GM12878 (cell line): ENCODE measurements at regions not wholly inside any gene's neighbourhood (a gene's known extent, or its start where the extent isn't known, plus 50 kb on each side); places are given as distances from the start of the nearest gene placed in this dataset.

ENCODE experiments used
- ATAC-seq: fragments of 200-7000 bp; cut with Tn5 transposase; 3 replicates; pipeline ENCODE4 v1.9.1; 2020; ENCODE audit warnings: mild to moderate bottlenecking, moderate library complexity
- BruUV-seq: library from RNA; stranded (reverse); fragments of 400-500 nt; replicated peaks from 2 replicates; lab custom pipeline; 2021; lab: Mats Ljungman, UMichigan
- CTCF ChIA-PET: fragments of 300-600 bp; sonication (Branson Sonifier 250); formaldehyde crosslinking; extraction: SDS; loops from one replicate; lab custom pipeline; 2021; ENCODE audit warnings: inconsistent platforms; lab: Yijun Ruan, JAX
- POLR2A ChIA-PET: fragments of 350-600 bp; formaldehyde crosslinking; extraction: SDS; loops from one replicate; lab custom pipeline; 2021; ENCODE audit warnings: inconsistent platforms; lab: Charles Lee
- RAD21 ChIA-PET: fragments of 300-600 bp; sonication (Branson Sonifier 250); formaldehyde crosslinking; loops from one replicate; lab custom pipeline; 2023; ENCODE audit warnings: antibody characterized with exemption; ENCODE audit not compliant: unreplicated experiment; lab: Charles Lee
- SMC1A ChIA-PET: fragments of 300-600 bp; sonication (Branson Sonifier 250); formaldehyde crosslinking; loops from one replicate; lab custom pipeline; 2023; ENCODE audit not compliant: unreplicated experiment, uncharacterized antibody; lab: Charles Lee
- DNase-seq: peaks from one replicate; pipeline ENCODE4 v3.0.0-alpha.2; 2011; ENCODE audit warnings: low read depth, low spot score
- FAIRE-seq: peaks from 3 replicates; lab custom pipeline; 2011; peaks lifted over from hg19 to GRCh38; lab: Jason Lieb, UNC
- H2AFZ ChIP-seq: 2 replicates; pipeline ENCODE4 v1.6.0; 2011; ENCODE audit warnings: low read depth, low read length, control low read depth; ENCODE audit not compliant: control insufficient read depth
- H3K27ac ChIP-seq: 2 replicates; pipeline ENCODE4 v1.5.1; 2011; ENCODE audit warnings: control low read depth; ENCODE audit not compliant: control insufficient read depth, insufficient read depth
- H3K27me3 ChIP-seq, 2 experiments: replicated peaks in 1 of 2; 2 replicates each; pipeline versions ENCODE4 v1.6.0 to v1.6.1; 2011; ENCODE audit warnings: low read length in 1 of 2; ENCODE audit not compliant: control insufficient read depth in 2 of 2, insufficient read depth in 2 of 2
- H3K36me3 ChIP-seq, 2 experiments: 2 replicates each; pipeline ENCODE4 v1.5.1; 2011; ENCODE audit warnings: low read length in 1 of 2; ENCODE audit not compliant: control insufficient read depth in 2 of 2, insufficient read depth in 2 of 2
- H3K4me1 ChIP-seq: 2 replicates; pipeline ENCODE4 v1.6.1; 2011; ENCODE audit warnings: mild to moderate bottlenecking, low read length, moderate library complexity, mixed read lengths; ENCODE audit not compliant: control insufficient read depth, insufficient read depth
- H3K4me2 ChIP-seq: 2 replicates; pipeline ENCODE4 v1.6.0; 2011; ENCODE audit warnings: control low read depth; ENCODE audit not compliant: control insufficient read depth, insufficient read depth
- H3K4me3 ChIP-seq: fragments of 200-600 bp; sonication (generic); 2 replicates; pipeline ENCODE4 v1.5.1; 2016
- H3K79me2 ChIP-seq: 2 replicates; pipeline ENCODE4 v1.6.0; 2011; ENCODE audit warnings: low read length; ENCODE audit not compliant: control insufficient read depth, insufficient read depth
- H3K9ac ChIP-seq: 2 replicates; pipeline ENCODE4 v1.8.0; 2011; ENCODE audit warnings: low read length, control low read depth, mixed read lengths; ENCODE audit not compliant: control insufficient read depth, insufficient read depth
- H3K9me3 ChIP-seq: replicated peaks from 3 replicates; pipeline ENCODE4 v1.5.1; 2011; ENCODE audit warnings: mild to moderate bottlenecking, low read length; ENCODE audit not compliant: control insufficient read depth, insufficient read depth
- H4K20me1 ChIP-seq: 2 replicates; pipeline ENCODE4 v1.6.0; 2011; ENCODE audit not compliant: control insufficient read depth, insufficient read depth
- IKZF2 ChIP-seq, 2 experiments: fragments of 450-650 bp; IDR thresholded peaks; 2 replicates each; pipeline ENCODE4 v1.6.1; 2017; ENCODE audit warnings: mild to moderate bottlenecking in 2 of 2, moderate library complexity in 2 of 2
- NFIC ChIP-seq: IDR thresholded peaks from 2 replicates; pipeline ENCODE4 v1.6.1; 2012; ENCODE audit warnings: low read depth, mild to moderate bottlenecking, inconsistent platforms, low read length, moderate library complexity
- RAD51 ChIP-seq: fragments of 450-650 bp; IDR thresholded peaks from 2 replicates; pipeline ENCODE4 v1.6.1; 2016; ENCODE audit warnings: moderate library complexity, mild to moderate bottlenecking, inconsistent platforms
- SMAD5 ChIP-seq: IDR thresholded peaks from 2 replicates; pipeline ENCODE4 v1.6.1; 2016; ENCODE audit warnings: antibody characterized with exemption, low read depth
- SP1 ChIP-seq: IDR thresholded peaks from one replicate; pipeline ENCODE4 v1.6.1; 2011; ENCODE audit warnings: low read depth, low read length
- STAT3 ChIP-seq: IDR thresholded peaks from 2 replicates; pipeline ENCODE4 v1.6.1; 2011; ENCODE audit warnings: low read depth, low read length, improper control_type of control experiment
- TBL1XR1 ChIP-seq: IDR thresholded peaks from 2 replicates; pipeline ENCODE4 v1.6.1; 2012; ENCODE audit warnings: low read depth, low read length, improper control_type of control experiment
- WGBS: methylation state at CpG from one replicate; pipeline ENCODE4 v1.1.6; 2016; ENCODE audit warnings: low lambda C conversion rate; ENCODE audit not compliant: insufficient replicate concordance, insufficient coverage; ENCODE audit errors: missing lambda C conversion rate; 5-methylcytosine and 5-hydroxymethylcytosine counted together
- in situ Hi-C: fragments of 300-500 bp; cut with MboI; formaldehyde crosslinking; loops from 9 replicates; pipeline ENCODE4 v1.14.3; 2018; ENCODE audit warnings: mixed read lengths
- intact Hi-C: fragments of 100-400 bp; cut with micrococcal nuclease; formaldehyde crosslinking; loops from one replicate; pipeline ENCODE4 v1.14.2; 2022; ENCODE audit not compliant: unreplicated experiment
- TF ChIP-seq, protein P1 (sequence below): fragments of 450-650 bp; IDR thresholded peaks from 2 replicates; pipeline ENCODE4 v1.6.1; 2017; ENCODE audit warnings: antibody characterized with exemption, mild to moderate bottlenecking, moderate library complexity
- TF ChIP-seq, protein P2 (sequence below): fragments of 450-650 bp; IDR thresholded peaks from 2 replicates; pipeline ENCODE4 v1.6.1; 2017; ENCODE audit warnings: mild to moderate bottlenecking
- TF ChIP-seq, protein P3 (sequence below): fragments of 450-650 bp; IDR thresholded peaks from 2 replicates; pipeline ENCODE4 v1.6.1; 2017; ENCODE audit warnings: mild to moderate bottlenecking, moderate library complexity
- TF ChIP-seq, protein P4 (sequence below): fragments of 450-650 bp; IDR thresholded peaks from 2 replicates; pipeline ENCODE4 v1.6.1; 2018; ENCODE audit warnings: mild to moderate bottlenecking, low read depth, moderate library complexity; ENCODE audit not compliant: partially characterized antibody
- TF ChIP-seq, protein P5 (sequence below): IDR thresholded peaks from 2 replicates; pipeline ENCODE4 v1.6.1; 2012; ENCODE audit warnings: low read depth, low read length, improper control_type of control experiment

DNA sequence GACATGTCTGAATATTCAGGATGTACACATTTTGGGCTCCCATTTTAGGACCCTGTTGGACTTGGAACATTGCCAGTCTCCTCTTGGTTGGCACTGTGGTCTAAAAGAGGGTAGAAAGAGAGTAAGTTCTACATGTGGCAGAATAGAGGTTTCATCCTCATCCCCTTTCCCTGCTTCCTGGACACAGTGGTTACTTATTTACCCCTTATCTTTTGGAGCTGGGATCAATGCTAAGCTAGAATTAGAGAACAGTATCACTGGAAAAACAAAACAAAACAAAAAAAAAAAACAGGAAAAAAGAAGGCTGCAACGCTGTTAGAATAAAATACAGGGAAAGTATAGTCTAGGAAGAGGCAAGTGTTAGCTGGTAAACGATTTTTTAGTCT lies 790.6 kb downstream of the MAFB start:
- H3K4me2 ChIP-seq, result no peak overlapping the region
- no peaks in the 10 kb centered on the region for H4K20me1 ChIP-seq
- WGBS, result 0% methylated on average over 2 of the region's 2 CpGs
- BruUV-seq, result no TSS peak
- no peak overlapping the region for H3K27ac ChIP-seq
- ATAC-seq (no peak), DNase-seq (no peak), FAIRE-seq (no peak)
- no peak overlapping the region for H2AFZ ChIP-seq
- intact Hi-C loops, result no loop called here
- CTCF ChIA-PET, result interaction anchor here (1.3 kb wide), 1 partner anchor 24 kb away, joined by 5 read pairs; no protein-coding TSS in a partner anchor
- RAD21 ChIA-PET, result no interaction called here
- H3K9ac ChIP-seq, result no peak overlapping the region
- in situ Hi-C loops, result no loop called here
- no peaks in the 10 kb centered on the region for H3K27me3 ChIP-seq
- H3K4me1 ChIP-seq, result no peaks in the 10 kb centered on the region
- POLR2A ChIA-PET, result no interaction called here
- no peaks in the 10 kb centered on the region for H3K9me3 ChIP-seq
- H3K79me2 ChIP-seq, result no peaks in the 10 kb centered on the region
- SMC1A ChIA-PET, result interaction anchor here (0.7 kb wide), 1 partner anchor 564 kb away, joined by 3 read pairs; no protein-coding TSS in a partner anchor
- no peak overlapping the region for H3K4me3 ChIP-seq
- H3K36me3 ChIP-seq, result no peaks in the 10 kb centered on the region
- TF ChIP-seq SP1 (no peak), TBL1XR1 (no peak), STAT3 (no peak), RAD51 (no peak), IKZF2 (IDR thresholded peaks at IDR 0.05) (no peak), NFIC (no peak), SMAD5 (no peak)
- TF ChIP-seq, protein P1, sequence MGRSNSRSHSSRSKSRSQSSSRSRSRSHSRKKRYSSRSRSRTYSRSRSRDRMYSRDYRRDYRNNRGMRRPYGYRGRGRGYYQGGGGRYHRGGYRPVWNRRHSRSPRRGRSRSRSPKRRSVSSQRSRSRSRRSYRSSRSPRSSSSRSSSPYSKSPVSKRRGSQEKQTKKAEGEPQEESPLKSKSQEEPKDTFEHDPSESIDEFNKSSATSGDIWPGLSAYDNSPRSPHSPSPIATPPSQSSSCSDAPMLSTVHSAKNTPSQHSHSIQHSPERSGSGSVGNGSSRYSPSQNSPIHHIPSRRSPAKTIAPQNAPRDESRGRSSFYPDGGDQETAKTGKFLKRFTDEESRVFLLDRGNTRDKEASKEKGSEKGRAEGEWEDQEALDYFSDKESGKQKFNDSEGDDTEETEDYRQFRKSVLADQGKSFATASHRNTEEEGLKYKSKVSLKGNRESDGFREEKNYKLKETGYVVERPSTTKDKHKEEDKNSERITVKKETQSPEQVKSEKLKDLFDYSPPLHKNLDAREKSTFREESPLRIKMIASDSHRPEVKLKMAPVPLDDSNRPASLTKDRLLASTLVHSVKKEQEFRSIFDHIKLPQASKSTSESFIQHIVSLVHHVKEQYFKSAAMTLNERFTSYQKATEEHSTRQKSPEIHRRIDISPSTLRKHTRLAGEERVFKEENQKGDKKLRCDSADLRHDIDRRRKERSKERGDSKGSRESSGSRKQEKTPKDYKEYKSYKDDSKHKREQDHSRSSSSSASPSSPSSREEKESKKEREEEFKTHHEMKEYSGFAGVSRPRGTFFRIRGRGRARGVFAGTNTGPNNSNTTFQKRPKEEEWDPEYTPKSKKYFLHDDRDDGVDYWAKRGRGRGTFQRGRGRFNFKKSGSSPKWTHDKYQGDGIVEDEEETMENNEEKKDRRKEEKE, result no peak
- TF ChIP-seq, protein P2, sequence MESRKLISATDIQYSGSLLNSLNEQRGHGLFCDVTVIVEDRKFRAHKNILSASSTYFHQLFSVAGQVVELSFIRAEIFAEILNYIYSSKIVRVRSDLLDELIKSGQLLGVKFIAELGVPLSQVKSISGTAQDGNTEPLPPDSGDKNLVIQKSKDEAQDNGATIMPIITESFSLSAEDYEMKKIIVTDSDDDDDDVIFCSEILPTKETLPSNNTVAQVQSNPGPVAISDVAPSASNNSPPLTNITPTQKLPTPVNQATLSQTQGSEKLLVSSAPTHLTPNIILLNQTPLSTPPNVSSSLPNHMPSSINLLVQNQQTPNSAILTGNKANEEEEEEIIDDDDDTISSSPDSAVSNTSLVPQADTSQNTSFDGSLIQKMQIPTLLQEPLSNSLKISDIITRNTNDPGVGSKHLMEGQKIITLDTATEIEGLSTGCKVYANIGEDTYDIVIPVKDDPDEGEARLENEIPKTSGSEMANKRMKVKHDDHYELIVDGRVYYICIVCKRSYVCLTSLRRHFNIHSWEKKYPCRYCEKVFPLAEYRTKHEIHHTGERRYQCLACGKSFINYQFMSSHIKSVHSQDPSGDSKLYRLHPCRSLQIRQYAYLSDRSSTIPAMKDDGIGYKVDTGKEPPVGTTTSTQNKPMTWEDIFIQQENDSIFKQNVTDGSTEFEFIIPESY, result no peak
- TF ChIP-seq, protein P3, sequence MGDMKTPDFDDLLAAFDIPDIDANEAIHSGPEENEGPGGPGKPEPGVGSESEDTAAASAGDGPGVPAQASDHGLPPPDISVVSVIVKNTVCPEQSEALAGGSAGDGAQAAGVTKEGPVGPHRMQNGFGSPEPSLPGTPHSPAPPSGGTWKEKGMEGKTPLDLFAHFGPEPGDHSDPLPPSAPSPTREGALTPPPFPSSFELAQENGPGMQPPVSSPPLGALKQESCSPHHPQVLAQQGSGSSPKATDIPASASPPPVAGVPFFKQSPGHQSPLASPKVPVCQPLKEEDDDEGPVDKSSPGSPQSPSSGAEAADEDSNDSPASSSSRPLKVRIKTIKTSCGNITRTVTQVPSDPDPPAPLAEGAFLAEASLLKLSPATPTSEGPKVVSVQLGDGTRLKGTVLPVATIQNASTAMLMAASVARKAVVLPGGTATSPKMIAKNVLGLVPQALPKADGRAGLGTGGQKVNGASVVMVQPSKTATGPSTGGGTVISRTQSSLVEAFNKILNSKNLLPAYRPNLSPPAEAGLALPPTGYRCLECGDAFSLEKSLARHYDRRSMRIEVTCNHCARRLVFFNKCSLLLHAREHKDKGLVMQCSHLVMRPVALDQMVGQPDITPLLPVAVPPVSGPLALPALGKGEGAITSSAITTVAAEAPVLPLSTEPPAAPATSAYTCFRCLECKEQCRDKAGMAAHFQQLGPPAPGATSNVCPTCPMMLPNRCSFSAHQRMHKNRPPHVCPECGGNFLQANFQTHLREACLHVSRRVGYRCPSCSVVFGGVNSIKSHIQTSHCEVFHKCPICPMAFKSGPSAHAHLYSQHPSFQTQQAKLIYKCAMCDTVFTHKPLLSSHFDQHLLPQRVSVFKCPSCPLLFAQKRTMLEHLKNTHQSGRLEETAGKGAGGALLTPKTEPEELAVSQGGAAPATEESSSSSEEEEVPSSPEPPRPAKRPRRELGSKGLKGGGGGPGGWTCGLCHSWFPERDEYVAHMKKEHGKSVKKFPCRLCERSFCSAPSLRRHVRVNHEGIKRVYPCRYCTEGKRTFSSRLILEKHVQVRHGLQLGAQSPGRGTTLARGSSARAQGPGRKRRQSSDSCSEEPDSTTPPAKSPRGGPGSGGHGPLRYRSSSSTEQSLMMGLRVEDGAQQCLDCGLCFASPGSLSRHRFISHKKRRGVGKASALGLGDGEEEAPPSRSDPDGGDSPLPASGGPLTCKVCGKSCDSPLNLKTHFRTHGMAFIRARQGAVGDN, result no peak
- TF ChIP-seq, protein P4, sequence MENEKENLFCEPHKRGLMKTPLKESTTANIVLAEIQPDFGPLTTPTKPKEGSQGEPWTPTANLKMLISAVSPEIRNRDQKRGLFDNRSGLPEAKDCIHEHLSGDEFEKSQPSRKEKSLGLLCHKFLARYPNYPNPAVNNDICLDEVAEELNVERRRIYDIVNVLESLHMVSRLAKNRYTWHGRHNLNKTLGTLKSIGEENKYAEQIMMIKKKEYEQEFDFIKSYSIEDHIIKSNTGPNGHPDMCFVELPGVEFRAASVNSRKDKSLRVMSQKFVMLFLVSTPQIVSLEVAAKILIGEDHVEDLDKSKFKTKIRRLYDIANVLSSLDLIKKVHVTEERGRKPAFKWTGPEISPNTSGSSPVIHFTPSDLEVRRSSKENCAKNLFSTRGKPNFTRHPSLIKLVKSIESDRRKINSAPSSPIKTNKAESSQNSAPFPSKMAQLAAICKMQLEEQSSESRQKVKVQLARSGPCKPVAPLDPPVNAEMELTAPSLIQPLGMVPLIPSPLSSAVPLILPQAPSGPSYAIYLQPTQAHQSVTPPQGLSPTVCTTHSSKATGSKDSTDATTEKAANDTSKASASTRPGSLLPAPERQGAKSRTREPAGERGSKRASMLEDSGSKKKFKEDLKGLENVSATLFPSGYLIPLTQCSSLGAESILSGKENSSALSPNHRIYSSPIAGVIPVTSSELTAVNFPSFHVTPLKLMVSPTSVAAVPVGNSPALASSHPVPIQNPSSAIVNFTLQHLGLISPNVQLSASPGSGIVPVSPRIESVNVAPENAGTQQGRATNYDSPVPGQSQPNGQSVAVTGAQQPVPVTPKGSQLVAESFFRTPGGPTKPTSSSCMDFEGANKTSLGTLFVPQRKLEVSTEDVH, result no peak
- TF ChIP-seq, protein P5, sequence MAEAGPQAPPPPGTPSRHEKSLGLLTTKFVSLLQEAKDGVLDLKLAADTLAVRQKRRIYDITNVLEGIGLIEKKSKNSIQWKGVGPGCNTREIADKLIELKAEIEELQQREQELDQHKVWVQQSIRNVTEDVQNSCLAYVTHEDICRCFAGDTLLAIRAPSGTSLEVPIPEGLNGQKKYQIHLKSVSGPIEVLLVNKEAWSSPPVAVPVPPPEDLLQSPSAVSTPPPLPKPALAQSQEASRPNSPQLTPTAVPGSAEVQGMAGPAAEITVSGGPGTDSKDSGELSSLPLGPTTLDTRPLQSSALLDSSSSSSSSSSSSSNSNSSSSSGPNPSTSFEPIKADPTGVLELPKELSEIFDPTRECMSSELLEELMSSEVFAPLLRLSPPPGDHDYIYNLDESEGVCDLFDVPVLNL, result no peak
